HG03135 (cell line): ENCODE measurements at regions not wholly inside any gene's neighbourhood (a gene's known extent, or its start where the extent isn't known, plus 50 kb on each side); places are given as distances from the start of the nearest gene placed in this dataset.
"Not testable (repeated sequence)": the region's sequence is repeated elsewhere in the genome, so short reads cannot be mapped to it uniquely, and the experiment has no call there.

Source experiments
- ATAC-seq: cut with Tn5 transposase; IDR thresholded peaks from one replicate; pipeline ENCODE4 v1.9.1; 2021; ENCODE audit warnings: mild to moderate bottlenecking, moderate library complexity; ENCODE audit not compliant: unreplicated experiment

DNA sequence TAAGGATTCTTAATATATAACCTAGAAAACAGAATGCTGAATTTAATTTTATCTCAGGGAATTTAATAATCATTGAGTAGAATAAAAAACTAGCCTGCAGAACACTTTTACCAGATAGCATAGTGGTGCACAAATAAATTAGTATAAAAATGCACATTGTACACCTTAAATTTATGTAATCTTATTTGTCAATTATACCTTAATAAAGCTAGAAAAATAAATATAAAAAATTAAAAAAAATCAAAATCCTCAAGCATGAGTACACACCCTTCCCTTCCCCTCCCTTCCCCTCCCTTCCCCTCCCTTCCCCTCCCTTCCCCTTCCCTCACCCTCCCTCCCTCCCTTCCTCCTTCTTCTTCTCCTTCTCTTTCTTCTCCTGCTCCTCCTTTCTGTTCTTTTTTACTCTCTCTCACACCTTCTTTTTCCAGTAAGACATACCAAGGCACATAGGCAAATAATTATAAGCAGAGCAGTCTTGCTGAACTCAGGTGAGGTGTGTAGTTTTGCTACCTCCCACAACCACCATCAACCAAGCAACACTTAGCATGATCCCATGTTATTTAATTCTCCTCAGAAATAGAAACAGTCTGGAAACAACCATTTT, 1395.0 kb downstream of the ZPLD1 start:
- no peak for ATAC-seq

DNA sequence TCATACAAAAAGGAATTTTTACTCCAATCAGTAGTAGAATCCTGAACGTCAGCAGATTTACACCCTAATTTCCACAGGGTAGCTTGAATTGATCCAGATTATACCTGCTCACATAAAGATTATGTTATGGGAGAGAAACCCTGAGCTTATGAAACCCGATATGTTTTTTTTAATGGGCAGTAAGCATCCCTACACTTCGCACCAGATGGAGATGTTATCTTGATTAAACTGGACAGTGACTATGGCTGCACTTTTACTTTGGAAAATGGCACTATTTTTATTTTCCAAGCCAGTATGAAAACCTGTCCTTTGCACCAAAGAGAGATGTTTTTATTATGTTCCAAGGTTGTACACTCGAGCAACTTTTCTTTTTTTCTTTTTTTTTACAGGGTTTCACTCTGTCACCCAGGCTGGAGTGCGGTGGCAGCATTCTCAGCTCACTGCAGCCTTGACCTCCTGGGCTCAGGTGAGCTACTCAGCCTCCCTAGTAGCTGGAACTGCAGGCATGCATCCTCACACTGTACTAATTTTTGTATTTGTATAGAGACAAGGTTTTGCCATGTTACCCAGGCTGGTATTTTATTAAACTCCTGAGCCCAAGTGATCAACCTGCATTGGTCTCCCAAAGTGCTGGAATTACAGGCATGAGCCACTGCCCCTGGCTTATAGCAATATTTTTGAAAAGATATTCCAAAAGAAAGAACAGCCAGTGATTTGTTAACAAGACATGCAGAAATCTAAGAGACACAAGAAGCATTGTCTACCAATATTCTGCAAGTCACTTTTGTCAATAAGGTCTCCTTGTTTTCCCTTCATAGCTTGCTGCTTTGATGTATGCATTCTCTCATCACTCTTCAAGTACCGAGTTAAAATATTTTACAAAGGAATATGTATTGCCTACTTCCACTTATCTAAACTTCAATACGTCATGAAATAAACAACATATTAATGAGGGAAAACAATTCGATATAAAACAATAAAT, 1412.6 kb downstream of the ZPLD1 start:
- no peak for ATAC-seq

DNA sequence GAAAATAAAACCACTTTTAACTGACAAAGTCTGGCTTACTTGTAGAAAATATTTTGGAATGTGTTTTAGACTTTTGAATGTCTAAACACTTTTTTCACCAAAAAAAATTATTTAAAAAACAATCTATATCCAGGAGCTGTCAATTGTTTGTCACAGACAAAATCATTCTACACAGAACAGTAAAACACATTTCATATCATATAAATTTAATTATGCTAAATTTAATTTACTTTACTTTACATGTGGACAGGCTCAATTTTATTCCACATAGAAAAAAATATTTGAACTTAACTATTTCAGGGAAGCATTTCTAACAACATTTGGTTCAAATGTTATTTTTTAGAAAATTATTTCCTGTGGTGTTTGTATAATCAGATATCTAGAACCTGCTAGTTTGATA, 1417.0 kb downstream of the ZPLD1 start:
- ATAC-seq, result no peak

DNA sequence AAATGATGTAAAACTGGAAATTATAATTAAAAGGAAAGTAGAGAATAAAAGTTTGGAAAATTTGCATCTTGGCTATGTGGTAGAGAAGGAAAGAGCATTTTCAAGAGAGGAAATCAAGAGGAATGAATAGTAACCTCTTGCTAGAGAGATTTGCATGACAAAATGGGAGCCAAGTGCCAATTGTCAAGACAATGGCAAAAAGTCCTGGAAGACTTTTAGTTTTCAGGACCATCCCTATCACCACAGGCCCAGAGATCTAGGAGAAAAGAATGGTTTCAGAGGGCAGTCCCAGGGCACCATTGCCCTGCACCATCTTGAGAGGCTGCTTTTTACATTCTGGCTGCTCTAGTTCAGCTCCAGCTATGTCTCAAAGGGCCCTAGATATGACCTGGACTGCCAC, 1427.6 kb downstream of the ZPLD1 start:
- no peak for ATAC-seq

DNA sequence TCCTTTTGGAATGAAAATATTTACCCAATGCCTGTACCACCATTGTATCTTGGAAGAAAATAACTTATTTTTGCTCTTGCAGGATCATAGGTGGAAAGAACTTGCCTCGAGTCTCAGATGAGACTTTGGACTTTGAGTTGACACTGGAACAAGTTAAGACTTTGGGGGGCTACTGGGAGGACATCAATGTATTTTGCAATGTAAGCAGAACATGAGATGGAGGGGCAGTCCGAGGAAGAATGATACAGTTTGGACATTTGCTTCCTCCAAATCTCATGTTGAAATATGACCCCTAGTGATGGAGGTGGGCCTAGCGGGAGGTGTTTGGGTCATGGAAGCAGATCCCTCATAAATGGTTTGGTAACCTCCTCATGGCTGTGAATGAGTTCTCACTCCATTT, 1428.6 kb downstream of the ZPLD1 start:
- no peak for ATAC-seq

DNA sequence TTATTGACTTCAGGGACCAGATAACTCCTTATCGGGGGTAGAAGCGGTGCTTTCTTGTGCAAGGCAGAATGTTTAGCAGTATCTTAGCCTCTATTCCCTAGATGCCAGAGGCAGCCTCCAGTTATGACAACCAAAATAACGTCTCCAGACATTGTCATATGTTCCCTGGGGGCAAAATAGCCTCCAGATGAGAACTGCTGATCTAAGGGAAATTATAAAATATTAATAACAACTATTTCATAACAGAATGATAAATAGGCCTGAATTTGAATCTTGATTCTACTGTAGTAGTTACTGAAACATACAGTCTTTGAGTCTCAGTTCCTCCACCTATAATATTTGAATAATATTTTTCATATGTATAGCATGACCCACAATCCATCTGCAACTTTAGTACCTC, 1431.3 kb downstream of the ZPLD1 start:
- ATAC-seq, result no peak

DNA sequence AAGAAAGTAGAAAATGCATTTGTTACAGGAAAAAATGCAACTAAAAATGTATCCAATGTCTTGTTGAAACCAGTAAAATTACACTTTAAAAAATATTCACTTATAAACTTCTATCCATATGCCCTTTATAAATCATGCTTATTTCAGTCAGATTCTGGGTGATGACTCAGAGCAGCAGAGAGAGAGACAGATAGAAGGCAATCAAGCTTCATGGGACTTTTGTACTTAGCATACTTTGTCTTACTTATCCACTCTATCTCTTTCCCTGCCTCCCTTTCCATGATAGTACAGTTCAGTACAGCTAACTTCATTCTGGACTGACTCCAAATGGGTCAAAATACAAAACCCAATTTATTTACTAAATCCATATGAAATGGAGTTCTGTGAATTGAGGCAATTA, 1438.2 kb downstream of the ZPLD1 start:
- no peak for ATAC-seq

DNA sequence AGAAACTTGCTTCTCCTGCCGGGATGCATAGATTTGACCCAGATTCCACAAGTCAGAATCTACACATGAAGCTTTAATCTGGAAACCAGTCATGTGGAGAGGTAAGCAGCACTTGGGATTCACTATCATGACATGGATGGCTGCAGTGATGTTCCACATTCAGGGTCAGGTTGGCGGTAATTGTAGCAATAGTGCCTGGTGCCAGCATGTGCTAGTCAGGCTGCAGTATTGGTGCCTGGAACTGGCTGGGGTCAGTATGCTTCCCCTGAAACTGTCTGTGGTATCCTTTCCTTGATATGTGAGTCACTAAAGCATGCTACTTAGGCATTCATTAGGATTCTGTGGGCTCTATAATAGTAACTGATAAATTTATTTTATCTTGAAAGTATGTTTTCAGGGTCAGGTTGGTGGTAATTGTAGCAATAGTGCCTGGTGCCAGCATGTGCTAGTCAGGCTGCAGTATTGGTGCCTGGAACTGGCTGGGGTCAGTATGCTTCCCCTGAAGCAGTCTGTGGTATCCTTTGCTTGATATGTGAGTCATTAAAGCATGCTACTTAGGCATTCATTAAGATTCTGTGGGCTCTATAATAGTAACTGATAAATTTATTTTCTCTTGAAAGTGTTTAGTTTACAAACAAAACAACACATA, 1439.2 kb downstream of the ZPLD1 start:
- ATAC-seq, result no peak

DNA sequence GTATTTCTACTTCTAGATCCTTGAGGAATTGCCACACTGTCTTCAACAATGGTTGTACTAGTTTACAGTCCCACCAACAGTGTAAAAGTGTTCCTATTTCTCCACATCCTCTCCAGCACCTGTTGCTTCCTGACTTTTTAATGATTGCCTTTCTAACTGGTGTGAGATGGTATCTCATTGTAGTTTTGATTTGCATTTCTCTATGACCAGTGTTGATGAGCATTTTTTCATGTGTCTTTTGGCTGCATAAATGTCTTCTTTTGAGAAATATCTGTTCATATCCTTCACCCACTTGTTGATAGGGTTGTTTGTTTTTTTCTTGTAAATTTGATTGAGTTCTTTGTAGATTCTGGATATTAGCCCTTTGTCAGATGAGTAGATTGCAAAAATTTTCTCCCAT, 1447.0 kb downstream of the ZPLD1 start:
- not testable (repeated sequence) for ATAC-seq

DNA sequence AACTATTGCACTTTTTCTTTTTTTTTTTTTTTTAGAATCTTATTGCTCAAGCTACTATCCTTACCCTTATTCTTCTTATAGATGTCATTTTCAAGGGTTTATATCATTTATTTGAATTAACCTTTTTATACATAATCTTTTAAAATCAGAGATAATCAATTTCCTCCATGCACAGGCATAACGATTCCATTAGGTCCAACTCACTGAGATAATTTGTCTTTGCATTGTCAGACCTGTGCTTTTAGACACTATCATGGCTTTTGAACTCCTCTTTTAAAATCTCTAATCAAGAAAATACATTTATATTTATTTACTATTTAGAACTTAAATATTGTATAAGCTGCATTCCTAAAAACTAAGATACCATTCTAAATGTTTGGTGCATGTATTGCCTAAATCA, 1454.9 kb downstream of the ZPLD1 start:
- ATAC-seq, result no peak

DNA sequence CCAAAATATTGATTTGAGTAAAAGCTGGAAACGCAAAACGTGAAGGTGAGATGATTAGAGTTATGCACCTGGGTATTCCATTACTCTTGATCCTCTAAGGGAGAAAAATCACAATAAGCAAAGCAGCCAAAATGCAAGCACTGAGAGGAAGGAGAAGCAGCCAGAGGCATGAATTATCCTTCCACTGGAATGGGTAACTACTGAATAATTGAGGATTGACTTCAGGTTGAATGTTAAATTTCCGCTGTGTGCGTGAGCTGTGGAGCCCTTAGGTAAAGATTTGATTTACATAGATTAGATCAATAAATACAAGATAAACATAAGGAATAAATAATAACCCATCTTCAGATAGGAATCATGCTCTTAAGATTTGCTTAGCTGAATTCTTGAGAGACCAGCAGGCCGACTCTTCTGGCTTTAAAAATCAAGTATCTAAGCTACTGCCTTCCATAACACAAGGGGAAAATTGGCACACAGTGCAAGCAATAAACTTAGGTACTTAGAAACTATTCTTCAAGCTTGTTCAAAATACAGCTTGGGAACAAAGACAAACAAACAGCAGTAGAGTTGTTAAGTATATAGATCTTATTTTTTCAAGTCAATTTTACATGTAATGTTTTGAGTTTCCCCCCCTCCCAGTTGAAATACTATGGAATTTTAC, 1459.5 kb downstream of the ZPLD1 start:
- no peak for ATAC-seq

DNA sequence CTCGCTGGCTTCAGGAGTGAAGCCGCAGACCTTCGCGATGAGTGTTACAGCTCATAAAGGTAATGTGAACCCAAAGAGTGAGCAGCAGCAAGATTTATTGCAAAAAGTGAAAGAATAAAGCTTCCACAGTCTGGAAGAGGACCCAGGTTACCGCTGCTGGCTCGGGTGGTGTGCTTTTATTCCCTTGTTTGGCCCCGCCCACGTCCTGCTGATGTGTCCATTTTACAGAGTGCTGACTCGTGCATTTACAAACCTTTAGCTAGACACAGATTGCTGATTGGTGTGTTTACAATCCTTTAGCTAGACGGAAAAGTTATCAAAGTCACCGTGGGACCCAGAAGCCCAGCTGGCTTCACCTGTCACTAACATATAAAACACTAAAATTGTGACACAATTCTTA, 1464.5 kb downstream of the ZPLD1 start:
- no peak for ATAC-seq

DNA sequence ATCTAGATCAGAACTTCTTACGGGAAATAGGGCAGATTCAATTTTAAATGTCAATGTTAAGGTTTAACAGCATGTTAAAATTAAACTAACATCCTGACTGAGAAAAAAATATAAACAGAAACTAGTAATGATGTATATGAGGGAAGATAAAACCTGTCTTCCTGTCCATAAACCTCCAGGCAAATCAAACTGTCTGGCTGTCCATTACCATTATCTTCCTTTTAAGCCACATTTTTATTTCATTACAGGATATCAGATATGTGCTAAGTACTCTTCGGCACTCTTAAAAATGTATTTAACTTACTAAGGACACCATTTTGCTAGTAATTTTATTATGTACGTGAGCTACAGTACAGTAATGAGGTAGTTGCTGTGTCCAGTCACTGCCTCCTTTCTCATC, 1461.7 kb upstream of the ALCAM start:
- no peak for ATAC-seq

DNA sequence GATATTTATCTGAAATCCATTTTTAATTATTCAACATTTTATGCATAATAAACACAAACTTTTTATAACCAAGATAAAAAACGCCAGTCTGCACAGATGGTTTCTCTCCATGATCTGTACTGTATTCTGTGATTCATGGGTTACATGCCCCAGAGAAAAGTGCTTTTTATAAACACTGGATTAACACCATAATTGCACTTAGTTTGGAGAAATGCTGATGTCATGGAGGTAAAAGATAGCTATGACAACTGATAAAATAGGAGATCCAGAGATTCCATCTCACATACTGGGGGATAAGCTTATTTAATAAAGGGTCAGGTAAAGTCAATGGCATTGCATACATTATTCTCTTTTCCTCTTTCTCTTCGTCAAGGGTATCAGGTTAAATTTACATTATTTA, 1460.4 kb upstream of the ALCAM start:
- ATAC-seq, result no peak

DNA sequence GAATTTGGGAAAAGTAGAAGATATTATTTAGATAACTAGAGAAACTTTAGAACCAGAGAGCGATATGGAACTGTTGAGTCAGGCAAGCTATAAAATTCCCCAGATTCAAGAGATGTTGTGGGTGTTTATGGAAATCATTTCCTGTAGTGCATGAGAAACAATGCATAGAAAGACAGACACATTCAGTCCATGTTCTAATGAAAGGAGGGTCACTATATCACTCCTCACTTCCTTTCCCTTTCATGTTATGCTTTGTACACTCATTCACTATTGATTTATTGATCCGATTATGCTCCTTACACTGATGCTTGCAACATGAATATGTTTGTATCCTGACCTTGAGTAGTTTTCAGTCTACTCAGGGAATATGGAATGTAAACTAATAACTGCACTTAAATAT, 1459.9 kb upstream of the ALCAM start:
- no peak for ATAC-seq

DNA sequence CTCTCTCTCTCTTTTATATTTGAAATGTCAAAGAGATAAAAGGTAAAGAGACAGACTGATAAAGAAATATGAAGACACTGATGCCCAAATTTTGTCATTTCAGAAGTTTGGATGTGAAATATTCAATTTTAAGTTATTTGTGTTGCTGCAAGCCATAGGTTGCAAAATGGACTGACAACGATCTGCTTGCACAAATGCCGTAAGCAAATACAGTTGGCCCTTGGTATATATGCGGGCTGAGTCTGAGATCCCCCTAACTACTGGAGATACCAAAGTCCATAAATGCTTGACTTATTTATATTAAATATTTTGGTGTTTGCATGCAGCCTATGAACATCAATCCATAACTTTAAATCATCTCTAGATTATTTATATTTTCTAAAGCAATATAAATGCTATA, 1459.1 kb upstream of the ALCAM start:
- no peak for ATAC-seq

DNA sequence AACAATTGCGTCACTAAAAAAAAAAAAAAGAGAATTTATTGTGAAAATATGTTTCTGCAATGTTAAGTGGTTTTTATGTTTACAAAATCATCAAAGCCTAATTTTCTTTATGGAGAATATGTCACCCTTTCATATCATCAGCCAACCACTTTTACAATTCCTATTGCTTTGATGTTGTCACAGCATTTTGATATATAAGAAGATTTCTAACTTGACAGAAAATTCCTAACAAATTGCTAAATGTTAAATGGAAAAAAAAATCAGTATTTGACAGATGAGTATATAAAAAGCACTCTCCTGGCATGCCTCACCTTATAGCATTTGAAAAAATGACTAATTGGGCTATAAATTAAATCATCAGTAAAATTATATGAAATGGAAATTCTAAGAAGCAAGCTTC, 1457.3 kb upstream of the ALCAM start:
- ATAC-seq, result no peak

DNA sequence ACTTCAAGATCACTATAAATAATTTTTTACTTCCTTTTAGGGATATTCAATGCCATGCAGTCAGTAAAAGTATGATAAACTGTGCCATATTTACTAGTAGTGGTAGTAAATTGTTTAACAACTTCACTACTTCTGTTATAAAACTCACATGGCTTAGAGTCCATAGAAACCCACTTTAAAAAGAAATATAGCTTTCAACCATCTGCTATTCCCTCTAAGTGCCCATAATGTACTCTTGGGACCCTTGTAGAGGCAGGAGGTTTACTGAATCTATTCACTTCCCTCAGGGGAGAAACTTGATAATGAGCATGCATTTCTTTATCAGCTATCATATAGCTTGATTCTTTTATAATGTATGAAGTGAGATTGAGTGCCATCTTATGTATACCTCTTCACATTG, 1448.4 kb upstream of the ALCAM start:
- ATAC-seq, result no peak

DNA sequence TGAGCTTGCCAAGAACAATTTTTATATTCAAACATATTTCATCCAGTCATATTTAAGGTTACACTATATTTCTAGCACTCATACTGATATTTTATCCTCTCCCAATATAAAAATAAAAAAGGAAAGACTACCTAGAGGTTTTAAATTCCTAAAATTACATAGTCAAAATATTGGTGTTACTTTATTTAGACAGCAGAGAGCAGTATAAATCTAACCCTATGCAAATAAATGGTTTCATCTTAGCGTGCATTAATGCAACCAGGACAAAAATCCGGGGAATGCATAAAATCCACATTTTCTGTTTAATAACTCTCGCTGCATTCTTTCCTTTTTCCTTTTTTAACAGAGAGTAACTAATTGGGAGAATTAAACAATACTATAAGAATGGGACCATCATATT, 1447.4 kb upstream of the ALCAM start:
- no peak for ATAC-seq

DNA sequence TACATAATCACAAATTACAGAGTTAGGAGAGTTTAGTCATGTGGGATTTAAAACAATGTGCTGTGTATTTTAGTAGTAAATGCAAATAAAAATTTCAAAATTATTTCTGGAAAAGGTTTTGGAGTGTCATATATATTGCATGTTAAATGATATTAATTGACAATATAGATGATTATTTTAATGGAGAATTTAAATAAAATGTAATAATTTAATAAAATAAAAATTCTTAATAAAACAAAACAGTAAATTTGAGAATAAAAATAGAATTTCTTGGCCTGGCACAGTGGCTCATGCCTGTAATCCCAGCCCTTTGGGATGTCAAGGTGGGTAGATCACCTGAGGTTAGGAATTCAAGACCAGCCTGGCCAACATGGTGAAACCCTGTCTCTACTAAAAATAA, 1442.8 kb upstream of the ALCAM start:
- ATAC-seq, result no peak

DNA sequence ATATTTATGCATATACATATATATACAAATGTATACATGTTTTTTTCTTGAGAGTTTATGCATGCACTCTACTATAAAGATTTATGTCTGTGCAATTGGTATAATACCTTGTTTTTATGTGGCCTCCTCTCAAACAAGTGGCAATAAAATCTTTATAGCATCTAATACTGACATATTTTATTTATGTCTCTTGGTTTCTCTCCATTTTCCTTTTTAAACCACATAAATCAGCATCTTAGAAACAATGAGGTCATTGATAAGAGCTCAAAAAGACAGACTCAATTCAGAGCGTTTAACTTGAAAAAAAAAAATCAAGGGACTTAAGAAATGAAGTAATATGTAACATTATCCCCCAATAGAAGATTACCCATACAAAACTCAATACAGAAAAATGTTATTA, 1442.2 kb upstream of the ALCAM start:
- ATAC-seq, result no peak
